OCI-LY7 (cell line): ENCODE measurements at regions not wholly inside any gene's neighbourhood (a gene's known extent, or its start where the extent isn't known, plus 50 kb on each side); places are given as distances from the start of the nearest gene placed in this dataset.

Experiments used
- EZH2phosphoT487 ChIP-seq: fragments of 200-600 bp; sonication (generic); IDR thresholded peaks from 2 replicates; pipeline ENCODE4 v1.6.1; 2018; ENCODE audit warnings: low read depth, borderline replicate concordance, mild to moderate bottlenecking, mixed run types, antibody characterized with exemption, low read length, moderate library complexity, mixed read lengths
- TF ChIP-seq, protein P1 (sequence below): fragments of 200-600 bp; sonication (generic); conservative IDR thresholded peaks from 2 replicates; pipeline ENCODE4 v1.5.1; 2014; ENCODE audit warnings: mild to moderate bottlenecking, antibody characterized with exemption, low read length, moderate library complexity, mixed read lengths

DNA sequence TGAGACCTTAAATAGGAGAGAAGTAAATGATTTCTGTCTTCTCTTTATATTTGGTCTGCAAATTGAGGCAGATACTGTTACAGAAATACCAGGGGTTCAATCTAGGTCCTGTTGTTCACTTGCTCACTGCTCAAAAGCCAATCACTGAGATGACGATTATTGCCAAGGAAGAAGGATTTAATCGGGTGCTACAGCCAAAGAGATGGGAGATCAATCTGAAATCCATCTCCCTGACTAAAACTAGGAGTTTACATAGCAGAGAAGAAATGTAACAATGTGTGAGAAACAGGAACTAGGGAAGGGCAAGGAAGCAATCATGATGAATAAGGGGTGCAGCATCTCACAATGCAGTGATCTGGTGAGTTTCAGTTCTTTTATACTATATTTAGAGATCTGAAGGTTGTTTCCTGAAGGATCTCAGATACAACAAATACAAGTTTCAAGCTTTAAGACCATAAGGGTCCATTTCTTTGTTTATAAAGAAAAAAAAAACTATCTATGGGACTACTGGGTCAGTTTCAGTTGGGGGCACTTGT is 117.9 kb upstream of the FAM9B start:
- TF ChIP-seq, protein P1, sequence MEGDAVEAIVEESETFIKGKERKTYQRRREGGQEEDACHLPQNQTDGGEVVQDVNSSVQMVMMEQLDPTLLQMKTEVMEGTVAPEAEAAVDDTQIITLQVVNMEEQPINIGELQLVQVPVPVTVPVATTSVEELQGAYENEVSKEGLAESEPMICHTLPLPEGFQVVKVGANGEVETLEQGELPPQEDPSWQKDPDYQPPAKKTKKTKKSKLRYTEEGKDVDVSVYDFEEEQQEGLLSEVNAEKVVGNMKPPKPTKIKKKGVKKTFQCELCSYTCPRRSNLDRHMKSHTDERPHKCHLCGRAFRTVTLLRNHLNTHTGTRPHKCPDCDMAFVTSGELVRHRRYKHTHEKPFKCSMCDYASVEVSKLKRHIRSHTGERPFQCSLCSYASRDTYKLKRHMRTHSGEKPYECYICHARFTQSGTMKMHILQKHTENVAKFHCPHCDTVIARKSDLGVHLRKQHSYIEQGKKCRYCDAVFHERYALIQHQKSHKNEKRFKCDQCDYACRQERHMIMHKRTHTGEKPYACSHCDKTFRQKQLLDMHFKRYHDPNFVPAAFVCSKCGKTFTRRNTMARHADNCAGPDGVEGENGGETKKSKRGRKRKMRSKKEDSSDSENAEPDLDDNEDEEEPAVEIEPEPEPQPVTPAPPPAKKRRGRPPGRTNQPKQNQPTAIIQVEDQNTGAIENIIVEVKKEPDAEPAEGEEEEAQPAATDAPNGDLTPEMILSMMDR, result no peak
- no peak for TF ChIP-seq EZH2phosphoT487
